ENCODE measurements at regions not wholly inside any gene's neighbourhood (a gene's known extent, or its start where the extent isn't known, plus 50 kb on each side); places are given as distances from the start of the nearest gene placed in this dataset.

- TF ChIP-seq POLR2A (IDR thresholded peaks at IDR 0.05): no peak
- TF ChIP-seq, protein P1, sequence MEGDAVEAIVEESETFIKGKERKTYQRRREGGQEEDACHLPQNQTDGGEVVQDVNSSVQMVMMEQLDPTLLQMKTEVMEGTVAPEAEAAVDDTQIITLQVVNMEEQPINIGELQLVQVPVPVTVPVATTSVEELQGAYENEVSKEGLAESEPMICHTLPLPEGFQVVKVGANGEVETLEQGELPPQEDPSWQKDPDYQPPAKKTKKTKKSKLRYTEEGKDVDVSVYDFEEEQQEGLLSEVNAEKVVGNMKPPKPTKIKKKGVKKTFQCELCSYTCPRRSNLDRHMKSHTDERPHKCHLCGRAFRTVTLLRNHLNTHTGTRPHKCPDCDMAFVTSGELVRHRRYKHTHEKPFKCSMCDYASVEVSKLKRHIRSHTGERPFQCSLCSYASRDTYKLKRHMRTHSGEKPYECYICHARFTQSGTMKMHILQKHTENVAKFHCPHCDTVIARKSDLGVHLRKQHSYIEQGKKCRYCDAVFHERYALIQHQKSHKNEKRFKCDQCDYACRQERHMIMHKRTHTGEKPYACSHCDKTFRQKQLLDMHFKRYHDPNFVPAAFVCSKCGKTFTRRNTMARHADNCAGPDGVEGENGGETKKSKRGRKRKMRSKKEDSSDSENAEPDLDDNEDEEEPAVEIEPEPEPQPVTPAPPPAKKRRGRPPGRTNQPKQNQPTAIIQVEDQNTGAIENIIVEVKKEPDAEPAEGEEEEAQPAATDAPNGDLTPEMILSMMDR (IDR thresholded peaks at IDR 0.05): no peak
Observed at GRCh38 chr6:170146640-170147039, 144.2 kb downstream of the DLL1 start.
